ENCODE measurements at regions not wholly inside any gene's neighbourhood (a gene's known extent, or its start where the extent isn't known, plus 50 kb on each side); places are given as distances from the start of the nearest gene placed in this dataset.
"Not testable (repeated sequence)": the region's sequence is repeated elsewhere in the genome, so short reads cannot be mapped to it uniquely, and the experiment has no call there.

DNA sequence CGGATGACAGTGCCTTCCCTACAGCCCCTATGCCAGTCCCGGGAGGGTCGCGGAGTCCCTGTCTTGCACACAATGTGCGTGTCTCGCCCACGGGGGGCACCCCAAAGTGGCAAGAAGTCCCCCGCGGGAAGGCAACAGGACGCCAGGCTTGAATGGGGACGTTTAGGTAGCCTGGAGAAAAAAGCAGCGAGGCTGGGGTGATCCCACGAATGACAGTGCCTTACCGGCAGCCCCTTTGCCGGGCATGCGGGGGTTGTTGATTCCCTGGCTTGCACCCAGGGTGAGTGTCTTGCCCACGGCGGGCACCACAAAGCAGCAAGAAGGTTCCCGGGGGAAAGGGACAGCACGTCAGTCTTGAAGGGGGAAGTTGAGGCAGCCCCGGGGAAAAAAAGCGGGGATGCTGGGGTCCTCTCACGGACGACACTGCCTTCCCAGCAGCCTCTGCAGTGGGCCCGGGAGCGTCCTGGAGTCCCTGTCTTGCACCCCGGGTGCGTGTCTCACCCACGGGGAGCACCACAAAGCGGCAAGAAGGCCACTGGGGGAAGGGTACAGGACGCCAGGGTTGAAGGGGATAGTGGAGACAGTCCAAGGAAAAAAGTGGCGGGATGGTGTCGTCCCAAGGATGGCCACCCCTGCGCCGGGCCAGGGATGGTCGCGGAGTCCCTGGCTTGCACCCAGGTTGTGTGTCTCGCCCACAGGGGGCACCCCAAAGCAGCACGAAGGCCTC is 156.8 kb upstream of the ALG10B start:
- peaks cover 75% of the 10 kb centered on the region for H3K9me3 ChIP-seq (replicated peaks; ENCODE audit: control insufficient read depth, low read depth, low read length)
- 88% methylated on average over 36 of the region's 39 CpGs for WGBS (ENCODE audit: insufficient coverage)
- no peak overlapping the region for H3K27ac ChIP-seq (ENCODE audit: low read length)
- H3K4me1 ChIP-seq (ENCODE audit: control insufficient read depth, insufficient read depth, low read length): no peaks in the 10 kb centered on the region
- H3K27me3 ChIP-seq (ENCODE audit: control insufficient read depth, insufficient read depth, low read length): no peaks in the 10 kb centered on the region
- no peak overlapping the region for H3K4me3 ChIP-seq (ENCODE audit: low read length)
- DNase-seq: no peak
- no peaks in the 10 kb centered on the region for H3K36me3 ChIP-seq (ENCODE audit: control insufficient read depth, insufficient read depth, low read length)

DNA sequence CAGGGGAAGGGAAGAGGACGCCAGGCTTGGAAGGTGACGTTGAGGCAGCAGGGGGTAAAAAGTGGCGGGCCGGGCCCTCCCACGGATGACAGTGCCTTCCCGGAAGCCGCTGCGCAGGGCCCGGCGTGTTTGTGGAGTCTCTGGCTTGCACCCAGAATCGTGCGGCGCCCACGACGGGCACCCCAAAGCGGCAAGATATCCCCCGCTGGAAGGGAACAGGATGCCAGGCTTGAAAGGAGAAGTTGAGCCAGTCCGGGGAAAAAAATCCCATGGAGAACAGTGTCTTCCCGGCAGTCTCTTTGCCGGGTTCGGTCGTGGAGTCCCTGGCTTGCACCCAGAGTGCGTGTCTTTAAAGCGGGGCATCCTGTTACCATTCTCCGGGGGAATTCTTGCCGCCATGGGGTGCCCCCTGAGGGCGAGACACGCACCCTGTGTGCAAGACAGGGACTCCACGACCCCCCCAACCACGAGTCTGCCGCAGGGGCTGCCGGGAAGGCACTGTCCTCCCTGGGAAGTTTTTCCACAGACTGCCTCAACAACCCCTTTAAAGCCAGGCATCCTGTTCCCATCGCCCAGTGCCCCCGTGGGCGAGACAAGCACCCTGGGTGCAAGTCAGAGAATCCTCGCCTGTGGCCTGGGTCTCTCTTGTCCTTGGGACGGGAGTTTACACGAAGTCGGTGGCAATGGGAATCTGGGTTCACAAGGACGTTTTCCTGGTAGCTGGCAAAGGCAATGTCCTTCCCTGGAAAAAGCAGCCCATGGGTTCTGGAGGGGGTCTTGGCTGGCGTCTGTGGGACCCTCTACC is 156.1 kb upstream of the ALG10B start:
- Histone ChIP-seq H3K9me3 (replicated peaks; ENCODE audit: control insufficient read depth, low read depth, low read length) (peaks cover 74% of the 10 kb centered on the region), H3K36me3 (ENCODE audit: control insufficient read depth, insufficient read depth, low read length) (no peaks in the 10 kb centered on the region)
- WGBS (ENCODE audit: insufficient coverage): 89% methylated on average over 39 of the region's 41 CpGs

DNA sequence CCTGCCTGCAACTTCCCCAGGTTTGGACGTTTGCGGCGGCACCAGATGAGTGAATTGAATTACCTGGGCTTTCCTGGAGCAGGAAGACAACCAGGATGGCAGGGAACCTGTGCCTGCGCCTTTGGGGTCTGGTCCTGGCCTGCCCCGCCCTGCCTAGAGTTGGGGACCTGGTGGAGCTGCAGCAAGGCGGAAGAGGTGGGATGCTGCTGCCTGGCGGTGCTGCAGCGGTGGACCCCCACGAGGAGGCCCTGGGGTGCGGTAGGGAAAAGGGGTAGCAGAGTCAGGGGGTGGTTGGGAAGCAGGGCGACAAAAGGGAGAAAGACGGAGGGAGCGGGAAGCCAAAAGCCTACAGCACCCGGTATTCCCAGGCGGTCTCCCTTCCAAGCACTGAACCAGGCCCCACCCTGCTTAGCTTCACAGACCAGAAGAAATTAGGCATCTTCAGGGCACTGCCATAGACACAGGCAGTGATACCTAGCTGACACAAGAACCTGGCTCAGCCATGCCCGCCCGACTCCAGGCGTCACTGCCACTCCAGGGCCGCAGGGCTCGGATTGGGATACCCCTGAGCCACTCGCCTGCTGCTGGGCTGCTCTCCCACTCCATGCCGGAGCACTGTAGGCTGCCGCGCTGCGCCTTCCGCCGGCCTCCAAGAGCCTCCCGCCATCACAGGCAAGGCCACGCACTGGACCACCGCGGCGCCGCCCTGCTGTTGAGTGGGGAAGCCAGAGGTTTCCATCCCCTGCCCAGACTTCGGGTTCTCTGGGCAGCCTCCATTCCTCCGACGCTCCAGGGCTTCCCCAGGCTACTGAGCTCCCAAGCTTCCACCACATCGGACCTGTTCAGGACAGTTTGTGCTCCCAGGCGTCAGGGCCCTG is 155.2 kb upstream of the ALG10B start:
- Histone ChIP-seq H3K27me3 (ENCODE audit: control insufficient read depth, insufficient read depth, low read length) (no peaks in the 10 kb centered on the region), H3K4me3 (ENCODE audit: low read length) (no peak overlapping the region), H3K9me3 (replicated peaks; ENCODE audit: control insufficient read depth, low read depth, low read length) (peaks cover 75% of the 10 kb centered on the region), H3K36me3 (ENCODE audit: control insufficient read depth, insufficient read depth, low read length) (no peaks in the 10 kb centered on the region), H3K27ac (ENCODE audit: low read length) (no peak overlapping the region), H3K4me1 (ENCODE audit: control insufficient read depth, insufficient read depth, low read length) (no peaks in the 10 kb centered on the region)
- WGBS (ENCODE audit: insufficient coverage): 90% methylated on average over 35 of the region's 38 CpGs
- DNase-seq: no peak

More for the DNA sequence above, 156.1 kb upstream of the ALG10B start:
- H3K27me3 ChIP-seq (ENCODE audit: control insufficient read depth, insufficient read depth, low read length): no peaks in the 10 kb centered on the region
- no peaks in the 10 kb centered on the region for H3K4me1 ChIP-seq (ENCODE audit: control insufficient read depth, insufficient read depth, low read length)
- no peak overlapping the region for H3K27ac ChIP-seq (ENCODE audit: low read length)
- no peak for DNase-seq
- H3K4me3 ChIP-seq (ENCODE audit: low read length): no peak overlapping the region

DNA sequence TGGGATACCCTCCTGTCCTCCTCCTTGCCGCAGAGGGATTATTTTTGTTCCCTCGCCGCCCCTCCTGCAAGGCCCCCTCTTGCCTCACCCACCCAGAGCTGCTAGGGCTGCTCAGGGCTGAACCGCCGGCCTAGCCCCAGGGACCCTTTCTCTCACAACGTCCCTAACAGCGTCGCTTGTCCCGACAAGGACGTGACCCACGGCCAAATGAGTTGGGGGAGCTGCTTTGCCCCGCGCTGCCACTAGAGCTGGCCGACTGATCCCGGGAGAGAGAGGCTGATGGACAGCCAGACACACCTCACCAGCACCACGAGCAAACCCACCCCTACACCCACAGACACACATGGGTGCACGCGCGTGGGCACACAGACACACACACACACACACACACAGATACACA is 154.6 kb upstream of the ALG10B start:
- H3K4me1 ChIP-seq (ENCODE audit: control insufficient read depth, insufficient read depth, low read length): no peaks in the 10 kb centered on the region
- H3K9me3 ChIP-seq (replicated peaks; ENCODE audit: control insufficient read depth, low read depth, low read length): peaks cover 75% of the 10 kb centered on the region
- DNase-seq: no peak
- H3K36me3 ChIP-seq (ENCODE audit: control insufficient read depth, insufficient read depth, low read length): no peaks in the 10 kb centered on the region
- H3K27ac ChIP-seq (ENCODE audit: low read length): no peak overlapping the region
- H3K27me3 ChIP-seq (ENCODE audit: control insufficient read depth, insufficient read depth, low read length): no peaks in the 10 kb centered on the region
- H3K4me3 ChIP-seq (ENCODE audit: low read length): no peak overlapping the region
- 90% methylated on average over 11 of the region's 19 CpGs for WGBS (ENCODE audit: insufficient coverage)

DNA sequence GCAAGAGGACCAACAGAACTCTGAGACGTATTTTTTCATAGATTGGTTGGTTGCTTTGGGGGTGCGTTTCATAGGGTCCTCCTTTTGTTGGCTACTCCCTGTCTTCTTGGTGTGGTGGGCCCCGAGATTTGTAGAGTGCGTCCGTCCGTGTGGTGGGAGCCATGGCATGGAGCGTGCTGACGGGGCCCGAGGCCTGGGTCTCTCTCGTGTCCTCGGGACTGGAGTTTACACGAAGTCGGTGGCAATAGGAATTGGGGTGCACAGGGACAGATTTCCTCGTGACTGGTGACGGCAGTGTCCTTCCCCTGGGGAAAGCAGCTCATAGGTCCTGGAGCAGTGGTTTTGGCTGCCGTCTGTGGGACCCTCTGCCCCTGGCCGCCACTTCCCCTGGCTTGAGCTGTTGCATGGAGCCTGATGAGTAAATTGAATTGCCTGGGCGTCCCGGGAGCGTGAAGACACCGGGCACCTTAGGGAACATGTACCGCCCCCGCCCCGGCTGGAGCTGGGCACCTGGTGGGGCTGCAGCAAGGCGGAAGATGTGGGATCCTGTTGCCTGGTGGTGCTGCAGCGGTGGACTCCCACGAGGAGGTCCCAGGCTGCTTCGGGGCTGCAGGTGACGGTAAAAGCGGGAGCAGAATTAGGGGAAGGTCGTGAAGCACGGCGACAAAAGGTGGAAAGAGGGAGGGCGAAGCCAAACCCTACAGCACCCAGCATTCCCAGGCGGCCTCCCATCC is 153.7 kb upstream of the ALG10B start:
- H3K27me3 ChIP-seq (ENCODE audit: control insufficient read depth, insufficient read depth, low read length): no peaks in the 10 kb centered on the region
- H3K9me3 ChIP-seq (replicated peaks; ENCODE audit: control insufficient read depth, low read depth, low read length): peaks cover 69% of the 10 kb centered on the region
- H3K4me1 ChIP-seq (ENCODE audit: control insufficient read depth, insufficient read depth, low read length): no peaks in the 10 kb centered on the region
- H3K4me3 ChIP-seq (ENCODE audit: low read length): no peak overlapping the region
- no peaks in the 10 kb centered on the region for H3K36me3 ChIP-seq (ENCODE audit: control insufficient read depth, insufficient read depth, low read length)
- WGBS (ENCODE audit: insufficient coverage): 88% methylated on average over 28 of the region's 35 CpGs
- DNase-seq: no peak
- no peak overlapping the region for H3K27ac ChIP-seq (ENCODE audit: low read length)

DNA sequence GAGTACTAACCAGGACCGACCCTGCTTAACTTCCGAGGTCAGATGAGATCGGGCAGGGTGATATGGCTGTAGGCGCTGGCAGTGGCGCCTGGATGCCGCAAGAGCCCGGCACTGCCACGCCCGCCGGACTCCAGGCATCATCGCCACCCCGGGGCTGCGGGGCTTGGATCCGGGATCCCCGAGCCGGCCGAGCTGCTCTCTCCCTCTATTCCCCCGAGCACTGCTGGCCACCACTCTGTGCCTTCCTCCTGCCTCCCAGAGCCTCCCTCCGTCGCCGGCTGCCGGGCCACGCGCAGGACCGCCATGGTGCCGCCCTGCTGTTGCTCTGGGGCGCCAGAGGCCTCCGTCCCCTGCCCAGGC is 153.2 kb upstream of the ALG10B start:
- WGBS (ENCODE audit: insufficient coverage): 90% methylated on average over 27 of the region's 28 CpGs

DNA sequence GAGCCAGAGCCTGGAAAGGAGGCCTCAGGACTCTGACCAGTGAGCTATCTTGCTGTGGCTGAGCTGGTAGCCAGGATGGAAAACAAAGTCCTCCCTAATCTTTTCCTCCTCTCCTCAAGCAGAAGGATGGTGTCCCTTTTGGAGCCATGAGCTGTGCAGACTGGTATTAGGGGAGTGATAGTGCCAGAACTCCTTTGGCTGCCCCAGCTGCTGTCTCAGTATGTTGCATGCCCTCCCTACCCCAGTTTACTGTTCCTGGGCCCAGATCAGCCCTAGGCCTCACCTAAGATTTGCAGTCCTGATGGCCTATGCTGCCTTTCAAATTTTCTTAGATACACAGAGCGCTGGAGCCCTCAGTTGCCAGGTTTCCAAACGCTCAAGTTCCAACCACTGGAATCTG is 150.3 kb upstream of the ALG10B start:
- Histone ChIP-seq H3K4me3 (ENCODE audit: low read length) (no peak overlapping the region), H3K9me3 (replicated peaks; ENCODE audit: control insufficient read depth, low read depth, low read length) (peaks cover 45% of the 10 kb centered on the region), H3K36me3 (ENCODE audit: control insufficient read depth, insufficient read depth, low read length) (no peaks in the 10 kb centered on the region), H3K27ac (ENCODE audit: low read length) (no peak overlapping the region), H3K27me3 (ENCODE audit: control insufficient read depth, insufficient read depth, low read length) (no peaks in the 10 kb centered on the region), H3K4me1 (ENCODE audit: control insufficient read depth, insufficient read depth, low read length) (no peaks in the 10 kb centered on the region)
- no peak for DNase-seq
- 83% methylated on average over 1 of the region's 2 CpGs for WGBS (ENCODE audit: insufficient coverage)

More for the DNA sequence above, 153.2 kb upstream of the ALG10B start:
- Histone ChIP-seq H3K27me3 (ENCODE audit: control insufficient read depth, insufficient read depth, low read length) (no peaks in the 10 kb centered on the region), H3K9me3 (replicated peaks; ENCODE audit: control insufficient read depth, low read depth, low read length) (peaks cover 64% of the 10 kb centered on the region), H3K4me3 (ENCODE audit: low read length) (no peak overlapping the region), H3K4me1 (ENCODE audit: control insufficient read depth, insufficient read depth, low read length) (no peaks in the 10 kb centered on the region), H3K27ac (ENCODE audit: low read length) (no peak overlapping the region), H3K36me3 (ENCODE audit: control insufficient read depth, insufficient read depth, low read length) (no peaks in the 10 kb centered on the region)
- no peak for DNase-seq

DNA sequence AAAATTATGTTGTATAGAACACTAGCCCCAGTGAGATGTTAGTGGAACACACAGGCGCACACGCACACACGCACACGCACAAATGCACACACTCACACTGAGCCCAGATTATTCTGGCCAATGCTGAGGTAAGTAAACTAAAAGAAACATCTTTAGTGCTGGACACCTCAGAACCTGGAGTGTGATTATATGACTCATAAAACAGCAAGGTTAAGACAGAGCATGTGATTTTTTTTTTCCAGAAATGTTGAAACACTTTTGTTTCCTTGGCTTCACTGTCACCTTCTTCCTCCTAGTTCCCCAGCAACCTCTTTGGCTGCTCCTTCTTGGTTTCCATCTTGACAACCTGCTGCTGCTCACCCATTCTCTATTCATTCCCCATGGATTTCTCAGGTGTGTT is 141.0 kb upstream of the ALG10B start:
- no CpG with 5 or more reads among the region's 4 CpGs for WGBS (ENCODE audit: insufficient coverage)
- Histone ChIP-seq H3K36me3 (ENCODE audit: control insufficient read depth, insufficient read depth, low read length) (no peaks in the 10 kb centered on the region), H3K9me3 (replicated peaks; ENCODE audit: control insufficient read depth, low read depth, low read length) (peaks cover 20% of the 10 kb centered on the region), H3K4me3 (ENCODE audit: low read length) (no peak overlapping the region), H3K4me1 (ENCODE audit: control insufficient read depth, insufficient read depth, low read length) (no peaks in the 10 kb centered on the region), H3K27ac (ENCODE audit: low read length) (no peak overlapping the region), H3K27me3 (ENCODE audit: control insufficient read depth, insufficient read depth, low read length) (no peaks in the 10 kb centered on the region)
- DNase-seq: no peak

DNA sequence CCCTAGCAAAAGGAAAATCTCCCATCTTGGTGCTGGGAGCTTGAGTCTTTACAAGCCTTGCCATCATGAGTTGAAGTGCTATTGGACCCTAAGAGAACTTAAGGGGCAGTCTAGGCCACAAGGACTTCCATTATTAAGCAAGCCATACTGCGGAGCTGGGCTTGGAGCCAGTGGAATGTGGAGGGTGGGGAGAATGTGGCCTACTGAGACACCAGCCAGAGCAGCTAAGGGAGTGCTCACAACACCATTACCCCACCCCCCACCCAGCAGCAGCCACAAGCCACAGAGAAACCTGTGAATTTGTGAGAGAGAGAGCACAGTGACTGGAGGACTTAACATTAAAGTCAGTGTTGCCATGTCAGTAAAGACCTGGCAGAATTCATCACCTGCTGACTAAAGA is 133.0 kb upstream of the ALG10B start:
- H3K36me3 ChIP-seq (ENCODE audit: control insufficient read depth, insufficient read depth, low read length); H3K27ac ChIP-seq (ENCODE audit: low read length); H3K4me1 ChIP-seq (ENCODE audit: control insufficient read depth, insufficient read depth, low read length); H3K27me3 ChIP-seq (ENCODE audit: control insufficient read depth, insufficient read depth, low read length); H3K4me3 ChIP-seq (ENCODE audit: low read length); DNase-seq: not testable (repeated sequence)
- WGBS (ENCODE audit: insufficient coverage): no CpG with 5 or more reads among the region's 1 CpG
- peaks cover 16% of the 10 kb centered on the region for H3K9me3 ChIP-seq (replicated peaks; ENCODE audit: control insufficient read depth, low read depth, low read length)
